DND-41 (cell line): ENCODE measurements at regions not wholly inside any gene's neighbourhood (a gene's known extent, or its start where the extent isn't known, plus 50 kb on each side); places are given as distances from the start of the nearest gene placed in this dataset.

Experiments
- CTCF ChIP-seq: IDR thresholded peaks from 2 replicates; pipeline ENCODE4 v1.5.1; 2012; ENCODE audit warnings: borderline replicate concordance, low read length, moderate library complexity, mild to moderate bottlenecking; ENCODE audit not compliant: poor library complexity, severe bottlenecking; ENCODE audit errors: extremely low read depth
- EZH2 ChIP-seq: IDR thresholded peaks from 3 replicates; pipeline ENCODE4 v1.6.1; 2012; ENCODE audit warnings: borderline replicate concordance, low read depth, mild to moderate bottlenecking, moderate library complexity, low read length, inconsistent platforms; ENCODE audit not compliant: severe bottlenecking

GRCh38 chr2:220188031-220188430, 560.6 kb downstream of the SLC4A3 start:
- TF ChIP-seq EZH2 = no peak
- TF ChIP-seq CTCF = no peak
